Tibial artery (tissue), 4 donors: ENCODE measurements at regions not wholly inside any gene's neighbourhood (a gene's known extent, or its start where the extent isn't known, plus 50 kb on each side); places are given as distances from the start of the nearest gene placed in this dataset.
"Not testable (repeated sequence)": the region's sequence is repeated elsewhere in the genome, so short reads cannot be mapped to it uniquely, and the experiment has no call there.

ENCODE experiments used
- DNase-seq, 2 donors: peaks; one replicate each; pipeline ENCODE4 v3.0.0-alpha.2; 2019
- H3K27ac ChIP-seq, 2 donors: fragments of 200-600 bp; sonication (generic) in 1 of 2; 1 replicate in 1 of 2; 2 replicates in 1 of 2; pipeline ENCODE4 v1.5.1; 2018 to 2019; ENCODE audit warnings: mild to moderate bottlenecking in 1 of 2
- H3K27me3 ChIP-seq, 2 donors: fragments of 200-600 bp; sonication (generic) in 1 of 2; one replicate each; pipeline versions ENCODE4 v1.5.1 to v1.6.0; 2016 to 2019
- H3K36me3 ChIP-seq, 3 donors: fragments of 200-600 bp; sonication (generic) in 2 of 3; one replicate each; pipeline ENCODE4 v1.5.1; 2016 to 2019; ENCODE audit warnings: mild to moderate bottlenecking in 2 of 3
- H3K4me1 ChIP-seq, 4 donors: fragments of 200-600 bp; sonication (generic) in 2 of 4; 1 replicate in 3 of 4; 2 replicates in 1 of 4; pipeline ENCODE4 v1.5.1; 2016 to 2019
- H3K4me3 ChIP-seq, 2 donors: fragments of 200-600 bp; sonication (generic) in 1 of 2; 1 replicate in 1 of 2; 2 replicates in 1 of 2; pipeline ENCODE4 v1.5.1; 2018 to 2019; ENCODE audit warnings: mild to moderate bottlenecking in 2 of 2
- H3K9me3 ChIP-seq, 3 donors: fragments of 200-600 bp; sonication (generic) in 1 of 3; one replicate each; pipeline ENCODE4 v1.5.1; 2016 to 2019
- CTCF ChIP-seq, 2 experiments: fragments of 200-600 bp in 1 of 2; fragments of 450-650 bp in 1 of 2; IDR thresholded peaks; one replicate each; pipeline ENCODE4 v1.5.1; 2017 to 2019; ENCODE audit warnings: antibody characterized with exemption in 2 of 2, mild to moderate bottlenecking in 1 of 2, moderate library complexity in 1 of 2
- intact Hi-C: fragments of 100-400 bp; cut with DNase I; formaldehyde crosslinking; loops from one replicate; pipeline ENCODE4 v1.15.0; 2023; ENCODE audit warnings: low total_unique reads

- intact Hi-C loops: no loop called here
- no peaks in the 10 kb centered on the region for H3K9me3 ChIP-seq
- H3K36me3 ChIP-seq: no peaks in the 10 kb centered on the region
- no peak overlapping the region for H3K4me3 ChIP-seq
- H3K27me3 ChIP-seq: no peaks in the 10 kb centered on the region
- no peak for TF ChIP-seq CTCF (IDR thresholded peaks at IDR 0.05)
- no peak for DNase-seq
- no peak overlapping the region for H3K27ac ChIP-seq
- no peaks in the 10 kb centered on the region for H3K4me1 ChIP-seq
Observed at GRCh38 chr12:125552295-125552694, 487.1 kb downstream of the AACS start.

GRCh38 chr12:125561008-125561407 lies 495.8 kb downstream of the AACS start:
- H3K36me3 ChIP-seq, H3K4me1 ChIP-seq, H3K9me3 ChIP-seq, H3K4me3 ChIP-seq, H3K27ac ChIP-seq, DNase-seq, H3K27me3 ChIP-seq, intact Hi-C loops: not testable (repeated sequence)

GRCh38 chr12:125564753-125565152 lies 499.5 kb downstream of the AACS start:
- no peak for DNase-seq
- intact Hi-C loops: no loop called here

GRCh38 chr12:125567581-125567980 lies 502.3 kb downstream of the AACS start:
- DNase-seq: no peak
- no peaks in the 10 kb centered on the region for H3K36me3 ChIP-seq
- intact Hi-C loops: no loop called here
- no peaks in the 10 kb centered on the region for H3K4me1 ChIP-seq
- no peaks in the 10 kb centered on the region for H3K9me3 ChIP-seq
- no peak for TF ChIP-seq CTCF (IDR thresholded peaks at IDR 0.05)
- no peak overlapping the region for H3K27ac ChIP-seq
- H3K4me3 ChIP-seq: no peak overlapping the region
- H3K27me3 ChIP-seq: no peaks in the 10 kb centered on the region

More at GRCh38 chr12:125564753-125565152, 499.5 kb downstream of the AACS start:
- Histone ChIP-seq H3K27ac (no peak overlapping the region), H3K27me3 (no peaks in the 10 kb centered on the region), H3K4me3 (no peak overlapping the region), H3K36me3 (no peaks in the 10 kb centered on the region), H3K4me1 (no peaks in the 10 kb centered on the region), H3K9me3 (peaks cover 0 to 4% (median 0%) of the 10 kb centered on the region in 3 donors)
- TF ChIP-seq CTCF (IDR thresholded peaks at IDR 0.05): no peak

- TF ChIP-seq CTCF (IDR thresholded peaks at IDR 0.05): no peak
- Histone ChIP-seq H3K27me3 (no peaks in the 10 kb centered on the region), H3K4me3 (no peak overlapping the region), H3K4me1 (no peaks in the 10 kb centered on the region), H3K27ac (no peak overlapping the region), H3K9me3 (no peaks in the 10 kb centered on the region), H3K36me3 (no peaks in the 10 kb centered on the region)
- intact Hi-C loops: no loop called here
- DNase-seq: no peak
Observed at GRCh38 chr12:125568306-125568705, 503.1 kb downstream of the AACS start.

- no peak overlapping the region for H3K27ac ChIP-seq
- H3K27me3 ChIP-seq: no peaks in the 10 kb centered on the region
- H3K4me1 ChIP-seq: no peaks in the 10 kb centered on the region
- H3K36me3 ChIP-seq: no peaks in the 10 kb centered on the region
- DNase-seq: no peak
- H3K9me3 ChIP-seq: peaks cover 0 to 3% (median 0%) of the 10 kb centered on the region in 3 donors
- no peak overlapping the region for H3K4me3 ChIP-seq
- TF ChIP-seq CTCF (IDR thresholded peaks at IDR 0.05): no peak
- intact Hi-C loops: no loop called here
Observed at GRCh38 chr12:125573271-125573670, 508.0 kb downstream of the AACS start.
